ENCODE measurements at regions not wholly inside any gene's neighbourhood (a gene's known extent, or its start where the extent isn't known, plus 50 kb on each side); places are given as distances from the start of the nearest gene placed in this dataset.

- TF ChIP-seq CTCF (IDR thresholded peaks at IDR 0.05) (no peak), POLR2A (IDR thresholded peaks at IDR 0.05) (no peak)
Measured at GRCh38 chr3:181628384-181628783, 83.3 kb upstream of the SOX2 start.

Data from adrenal gland (tissue), 5 donors.